PC-3 (cell line): ENCODE measurements at regions not wholly inside any gene's neighbourhood (a gene's known extent, or its start where the extent isn't known, plus 50 kb on each side); places are given as distances from the start of the nearest gene placed in this dataset.

ENCODE experiments used
- ATAC-seq: fragments of 200-7000 bp; cut with Tn5 transposase; 2 replicates; pipeline ENCODE4 v1.9.1; 2020; ENCODE audit warnings: mild to moderate bottlenecking, moderate library complexity
- BruUV-seq: library from RNA; stranded (reverse); fragments of 400-500 nt; replicated peaks from 2 replicates; lab custom pipeline; 2021; lab: Mats Ljungman, UMichigan
- CTCF ChIA-PET: fragments of 300-600 bp; sonication (Branson Sonifier 250); formaldehyde crosslinking; loops from one replicate; lab custom pipeline; 2022; ENCODE audit warnings: antibody characterized with exemption; lab: Charles Lee
- POLR2A ChIA-PET: fragments of 300-600 bp; sonication (Branson Sonifier 250); formaldehyde crosslinking; loops from one replicate; lab custom pipeline; 2022; ENCODE audit warnings: antibody characterized with exemption; ENCODE audit not compliant: unreplicated experiment; lab: Charles Lee
- DNase-seq: peaks from one replicate; pipeline ENCODE4 v3.0.0-alpha.2; 2015
- H2AFZ ChIP-seq: fragments of 300-600 bp; sonication (generic); 2 replicates; pipeline ENCODE4 v1.6.0; 2016; ENCODE audit warnings: antibody characterized with exemption, low read length
- H3F3A ChIP-seq: fragments of 300-600 bp; sonication (generic); one replicate; pipeline ENCODE4 v1.6.0; 2017; ENCODE audit warnings: antibody characterized with exemption, low read length, control low read depth, mild to moderate bottlenecking; ENCODE audit not compliant: unreplicated experiment
- H3K27ac ChIP-seq: fragments of 300-600 bp; sonication (generic); 2 replicates; pipeline ENCODE4 v1.5.1; 2016; ENCODE audit warnings: mild to moderate bottlenecking, low read length
- H3K27me3 ChIP-seq: fragments of 300-600 bp; sonication (generic); 2 replicates; pipeline ENCODE4 v1.6.1; 2016; ENCODE audit warnings: low read length, mixed read lengths
- H3K36me3 ChIP-seq: fragments of 300-600 bp; sonication (generic); 2 replicates; pipeline ENCODE4 v1.6.1; 2016; ENCODE audit warnings: low read depth, mixed run types, low read length, mixed read lengths
- H3K4me1 ChIP-seq: fragments of 300-600 bp; sonication (generic); 2 replicates; pipeline ENCODE4 v1.5.1; 2016; ENCODE audit warnings: low read length; ENCODE audit not compliant: insufficient read depth
- H3K4me2 ChIP-seq: fragments of 300-600 bp; sonication (generic); 2 replicates; pipeline ENCODE4 v1.6.0; 2016; ENCODE audit warnings: low read length
- H3K4me3 ChIP-seq: fragments of 300-600 bp; sonication (generic); 2 replicates; pipeline ENCODE4 v1.5.1; 2016; ENCODE audit warnings: mild to moderate bottlenecking, low read length, mixed read lengths
- H3K79me2 ChIP-seq: fragments of 300-600 bp; sonication (generic); 2 replicates; pipeline ENCODE4 v1.6.1; 2017; ENCODE audit warnings: low read length, mixed read lengths
- H3K9ac ChIP-seq: fragments of 300-600 bp; sonication (generic); 2 replicates; pipeline ENCODE4 v1.6.0; 2016; ENCODE audit warnings: mild to moderate bottlenecking, low read length
- H3K9me2 ChIP-seq: fragments of 300-600 bp; sonication (generic); replicated peaks from 2 replicates; pipeline ENCODE4 v1.6.1; 2016; ENCODE audit warnings: mixed run types, low read length, mixed read lengths
- H3K9me3 ChIP-seq: fragments of 300-600 bp; sonication (generic); 2 replicates; pipeline ENCODE4 v1.6.1; 2016; ENCODE audit warnings: low read length, mixed read lengths
- H4K20me1 ChIP-seq: fragments of 300-600 bp; sonication (generic); 2 replicates; pipeline ENCODE4 v1.6.1; 2016; ENCODE audit warnings: low read length, mixed read lengths
- EZH2 ChIP-seq: fragments of 300-600 bp; sonication (generic); IDR thresholded peaks from one replicate; pipeline ENCODE4 v1.6.1; 2017; ENCODE audit warnings: antibody characterized with exemption, mild to moderate bottlenecking, low read length; ENCODE audit not compliant: unreplicated experiment
- EZH2phosphoT487 ChIP-seq: fragments of 300-600 bp; sonication (generic); IDR thresholded peaks from 2 replicates; pipeline ENCODE4 v1.6.1; 2018; ENCODE audit warnings: mild to moderate bottlenecking, antibody characterized with exemption, low read length, borderline replicate concordance
- intact Hi-C: fragments of 100-400 bp; cut with micrococcal nuclease; formaldehyde crosslinking; loops from 2 replicates; pipeline ENCODE4 v1.9.0; 2023
- TF ChIP-seq, protein P1 (sequence below): fragments of 300-600 bp; sonication (generic); conservative IDR thresholded peaks from 2 replicates; pipeline ENCODE4 v1.5.1; 2017; ENCODE audit warnings: antibody characterized with exemption, low read depth, mild to moderate bottlenecking, low read length

DNA sequence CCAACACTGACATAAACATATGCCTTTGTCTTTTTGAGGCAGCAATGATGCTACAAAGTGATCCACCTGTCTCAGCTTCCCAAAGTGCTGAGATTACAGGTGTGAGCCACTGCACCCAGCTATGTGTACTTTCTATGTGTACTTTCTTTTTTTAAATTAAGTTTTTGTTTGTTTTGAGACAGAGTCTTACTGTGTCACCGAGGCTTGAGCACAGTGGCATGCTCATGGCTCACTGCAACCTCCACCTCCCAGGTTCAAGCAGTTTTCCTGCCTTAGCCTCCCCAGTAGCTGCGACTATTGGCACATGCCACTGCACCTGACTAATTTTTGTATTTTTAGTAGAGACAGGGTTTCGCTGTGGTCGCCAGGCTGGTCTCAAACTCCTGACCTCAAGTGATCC is 172.5 kb upstream of the ALG10B start:
- Histone ChIP-seq H3K4me2 (peak overlapping the region; percentile 63), H3K79me2 (no peaks in the 10 kb centered on the region), H3K9ac (no peak overlapping the region), H3F3A (no peaks in the 10 kb centered on the region), H3K4me1 (peaks cover 21% of the 10 kb centered on the region), H3K36me3 (no peaks in the 10 kb centered on the region), H3K4me3 (no peak overlapping the region), H4K20me1 (no peaks in the 10 kb centered on the region), H2AFZ (peak overlapping the region; percentile 60; the same call in 1 of the 2 replicates), H3K9me3 (peaks cover 7% of the 10 kb centered on the region; the same call in 1 of the 2 replicates), H3K27me3 (no peaks in the 10 kb centered on the region), H3K27ac (peak overlapping the region; percentile 83), H3K9me2 (no peaks in the 10 kb centered on the region)
- no peak for TF ChIP-seq EZH2phosphoT487
- TF ChIP-seq EZH2, result no peak
- TF ChIP-seq, protein P1, sequence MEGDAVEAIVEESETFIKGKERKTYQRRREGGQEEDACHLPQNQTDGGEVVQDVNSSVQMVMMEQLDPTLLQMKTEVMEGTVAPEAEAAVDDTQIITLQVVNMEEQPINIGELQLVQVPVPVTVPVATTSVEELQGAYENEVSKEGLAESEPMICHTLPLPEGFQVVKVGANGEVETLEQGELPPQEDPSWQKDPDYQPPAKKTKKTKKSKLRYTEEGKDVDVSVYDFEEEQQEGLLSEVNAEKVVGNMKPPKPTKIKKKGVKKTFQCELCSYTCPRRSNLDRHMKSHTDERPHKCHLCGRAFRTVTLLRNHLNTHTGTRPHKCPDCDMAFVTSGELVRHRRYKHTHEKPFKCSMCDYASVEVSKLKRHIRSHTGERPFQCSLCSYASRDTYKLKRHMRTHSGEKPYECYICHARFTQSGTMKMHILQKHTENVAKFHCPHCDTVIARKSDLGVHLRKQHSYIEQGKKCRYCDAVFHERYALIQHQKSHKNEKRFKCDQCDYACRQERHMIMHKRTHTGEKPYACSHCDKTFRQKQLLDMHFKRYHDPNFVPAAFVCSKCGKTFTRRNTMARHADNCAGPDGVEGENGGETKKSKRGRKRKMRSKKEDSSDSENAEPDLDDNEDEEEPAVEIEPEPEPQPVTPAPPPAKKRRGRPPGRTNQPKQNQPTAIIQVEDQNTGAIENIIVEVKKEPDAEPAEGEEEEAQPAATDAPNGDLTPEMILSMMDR, result no peak
- BruUV-seq, result no TSS peak
- POLR2A ChIA-PET, result no interaction called here
- peak; percentile 32 for ATAC-seq
- CTCF ChIA-PET, result interaction anchor here (1.5 kb wide), 1 partner anchor 172 kb away, joined by 8 read pairs; the partner anchor contains the start of gene ALG10B
- intact Hi-C loops, result loop anchor here (5.0 kb wide), 2 partner anchors 73 to 138 kb away; no protein-coding TSS in a partner anchor
- peak; percentile 13 for DNase-seq

DNA sequence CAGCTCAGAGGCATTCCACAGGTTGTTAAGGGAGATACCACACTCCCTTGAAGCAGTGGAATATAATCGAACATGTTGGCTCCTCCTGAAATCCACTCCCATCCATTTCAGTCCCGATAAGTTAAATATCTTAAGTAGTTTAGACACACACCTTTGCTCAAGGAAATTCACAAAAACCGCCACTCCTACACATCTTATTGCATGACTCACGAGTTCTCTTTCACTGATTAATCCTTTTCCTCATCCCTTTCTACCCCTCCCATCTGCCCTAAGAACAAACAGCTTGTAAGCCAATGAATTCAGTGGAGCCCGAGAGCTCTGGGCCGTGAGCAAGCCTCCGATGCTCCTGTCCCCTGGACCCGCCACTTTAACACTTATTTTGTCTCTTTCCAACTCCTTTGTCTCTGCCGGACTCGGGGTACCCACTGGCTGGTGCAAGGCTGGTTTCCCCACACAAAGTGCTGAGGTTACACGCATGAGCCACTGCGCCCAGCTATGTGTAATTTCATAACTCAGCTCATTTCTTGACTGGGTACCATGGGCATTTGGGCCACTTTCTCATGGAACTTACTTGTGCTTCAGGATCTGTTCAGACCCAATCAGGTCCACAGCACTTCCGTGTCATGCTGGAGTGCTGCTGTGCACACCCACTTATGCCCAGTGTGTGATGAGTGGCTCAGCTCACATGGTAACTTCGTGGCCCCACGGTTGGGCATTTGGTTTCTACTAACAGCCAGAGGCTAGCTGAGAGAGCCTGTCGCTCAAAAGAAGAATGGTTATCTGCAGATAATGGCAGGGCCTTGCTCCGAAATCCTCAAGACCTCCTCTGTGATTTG is 171.8 kb upstream of the ALG10B start:
- no peaks in the 10 kb centered on the region for H3K79me2 ChIP-seq
- H2AFZ ChIP-seq, result peak overlapping the region; percentile 60
- intact Hi-C loops, result loop anchor here (5.0 kb wide), 2 partner anchors 72 to 137 kb away; no protein-coding TSS in a partner anchor
- 0 out of 2 replicates have a peak overlapping the region, but pooled peaks have one; percentile 11 for H3K4me3 ChIP-seq
- no peaks in the 10 kb centered on the region for H3K36me3 ChIP-seq
- H3F3A ChIP-seq, result no peaks in the 10 kb centered on the region
- H3K27me3 ChIP-seq, result no peaks in the 10 kb centered on the region
- TF ChIP-seq, protein P1, result no peak
- TF ChIP-seq EZH2, result no peak
- H3K4me1 ChIP-seq, result peaks cover 29% of the 10 kb centered on the region
- H3K9me2 ChIP-seq, result no peaks in the 10 kb centered on the region
- ATAC-seq, result peak; percentile 21
- H4K20me1 ChIP-seq, result no peaks in the 10 kb centered on the region
- ChIA-PET CTCF (interaction anchor here (1.5 kb wide), 1 partner anchor 172 kb away, joined by 8 read pairs; the partner anchor contains the start of gene ALG10B), POLR2A (no interaction called here)
- no TSS peak for BruUV-seq
- no peak overlapping the region for H3K9ac ChIP-seq
- H3K4me2 ChIP-seq, result peak overlapping the region; percentile 63
- H3K27ac ChIP-seq, result peak overlapping the region; percentile 83
- peaks cover 7% of the 10 kb centered on the region; the same call in 1 of the 2 replicates for H3K9me3 ChIP-seq
- DNase-seq, result peak; percentile 84
